ENCODE measurements at regions not wholly inside any gene's neighbourhood (a gene's known extent, or its start where the extent isn't known, plus 50 kb on each side); places are given as distances from the start of the nearest gene placed in this dataset.
"Not testable (repeated sequence)": the region's sequence is repeated elsewhere in the genome, so short reads cannot be mapped to it uniquely, and the experiment has no call there.

DNA sequence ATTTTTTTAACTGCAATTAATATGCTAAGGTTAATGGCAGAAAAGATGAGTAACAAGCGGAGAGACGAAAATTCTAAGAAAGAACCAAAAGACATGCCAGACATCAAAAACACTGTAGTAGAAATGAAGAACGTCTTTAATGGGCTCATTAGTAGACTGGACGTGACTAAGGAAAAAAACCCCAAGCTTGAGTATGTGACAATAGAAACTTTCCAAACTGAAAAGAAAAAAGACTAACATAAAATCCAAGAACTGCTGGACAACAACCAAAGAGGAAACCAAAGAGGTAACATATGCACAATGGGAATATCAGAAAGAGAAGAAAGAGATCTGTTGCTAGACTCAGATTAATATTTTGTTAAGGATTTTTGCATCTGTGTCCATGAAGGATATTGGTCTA lies 94.6 kb upstream of the SETMAR start:
- Histone ChIP-seq H3K9ac (ENCODE audit: low read depth, low read length) (no peak overlapping the region), H3K36me3 (ENCODE audit: control insufficient read depth, insufficient read depth, low read length) (no peaks in the 10 kb centered on the region), H3K4me1 (ENCODE audit: control insufficient read depth, insufficient read depth, low read length) (no peaks in the 10 kb centered on the region), H3K27me3 (ENCODE audit: control insufficient read depth, insufficient read depth, low read length) (no peaks in the 10 kb centered on the region), H3K4me3 (ENCODE audit: low read depth, low read length) (no peak overlapping the region), H3K9me3 (ENCODE audit: control insufficient read depth, insufficient read depth, low read length) (no peaks in the 10 kb centered on the region)

DNA sequence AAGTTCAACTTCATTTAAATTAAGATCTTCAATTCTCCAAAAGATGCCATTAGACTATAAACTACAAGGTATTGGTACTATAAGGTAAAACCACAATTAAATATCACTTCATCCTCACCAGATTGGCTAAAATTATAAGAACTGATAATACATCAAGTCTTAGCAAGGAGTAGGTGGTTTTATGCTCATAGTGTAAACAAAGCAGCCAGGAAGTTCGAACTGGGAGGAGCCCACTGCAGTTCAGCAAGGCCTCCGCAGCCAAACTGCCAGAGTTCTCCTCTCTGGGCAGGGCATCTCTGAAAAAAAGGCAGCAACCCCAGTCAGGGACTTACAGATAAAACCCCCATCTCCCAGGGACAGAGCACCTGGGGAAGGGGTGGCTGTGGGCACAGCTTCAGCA lies 91.6 kb upstream of the SETMAR start:
- H3K36me3 ChIP-seq (ENCODE audit: control insufficient read depth, insufficient read depth, low read length): no peaks in the 10 kb centered on the region
- H3K9me3 ChIP-seq (ENCODE audit: control insufficient read depth, insufficient read depth, low read length): no peaks in the 10 kb centered on the region
- no peaks in the 10 kb centered on the region for H3K4me1 ChIP-seq (ENCODE audit: control insufficient read depth, insufficient read depth, low read length)
- no peak overlapping the region for H3K4me3 ChIP-seq (ENCODE audit: low read depth, low read length)
- H3K27me3 ChIP-seq (ENCODE audit: control insufficient read depth, insufficient read depth, low read length): no peaks in the 10 kb centered on the region
- H3K9ac ChIP-seq (ENCODE audit: low read depth, low read length): no peak overlapping the region

DNA sequence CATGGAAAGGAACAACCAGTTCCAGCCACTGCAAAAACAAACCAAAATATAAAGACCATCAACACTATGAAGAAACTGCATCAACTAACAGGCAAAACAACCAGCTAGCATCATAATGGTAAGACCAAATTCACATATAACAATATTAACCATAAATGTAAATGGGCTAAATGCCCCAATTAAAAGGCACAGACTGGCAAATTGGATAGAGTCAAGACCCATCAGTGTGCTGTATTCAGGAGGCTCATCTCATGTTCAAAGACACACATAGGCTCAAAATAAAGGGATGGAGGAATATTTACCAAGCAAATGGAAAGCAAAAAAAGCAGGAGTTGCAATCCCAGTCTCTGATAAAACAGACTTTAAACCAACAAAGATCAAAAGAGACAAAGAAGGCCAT lies 89.7 kb upstream of the SETMAR start:
- not testable (repeated sequence) for H3K9ac ChIP-seq (ENCODE audit: low read depth, low read length); H3K36me3 ChIP-seq (ENCODE audit: control insufficient read depth, insufficient read depth, low read length); H3K4me1 ChIP-seq (ENCODE audit: control insufficient read depth, insufficient read depth, low read length); H3K4me3 ChIP-seq (ENCODE audit: low read depth, low read length); H3K9me3 ChIP-seq (ENCODE audit: control insufficient read depth, insufficient read depth, low read length); H3K27me3 ChIP-seq (ENCODE audit: control insufficient read depth, insufficient read depth, low read length)

GRCh38 chr3:4216974-4217373 lies 86.2 kb upstream of the SETMAR start:
- not testable (repeated sequence) for H3K4me1 ChIP-seq (ENCODE audit: control insufficient read depth, insufficient read depth, low read length); H3K36me3 ChIP-seq (ENCODE audit: control insufficient read depth, insufficient read depth, low read length); H3K9me3 ChIP-seq (ENCODE audit: control insufficient read depth, insufficient read depth, low read length); H3K27me3 ChIP-seq (ENCODE audit: control insufficient read depth, insufficient read depth, low read length); H3K9ac ChIP-seq (ENCODE audit: low read depth, low read length); H3K4me3 ChIP-seq (ENCODE audit: low read depth, low read length)

GRCh38 chr3:4218456-4219226 lies 84.5 kb upstream of the SETMAR start:
- no peaks in the 10 kb centered on the region for H3K4me1 ChIP-seq (ENCODE audit: control insufficient read depth, insufficient read depth, low read length)
- no peaks in the 10 kb centered on the region for H3K36me3 ChIP-seq (ENCODE audit: control insufficient read depth, insufficient read depth, low read length)
- no peak overlapping the region for H3K4me3 ChIP-seq (ENCODE audit: low read depth, low read length)
- no peaks in the 10 kb centered on the region for H3K9me3 ChIP-seq (ENCODE audit: control insufficient read depth, insufficient read depth, low read length)
- H3K27me3 ChIP-seq (ENCODE audit: control insufficient read depth, insufficient read depth, low read length): no peaks in the 10 kb centered on the region
- H3K9ac ChIP-seq (ENCODE audit: low read depth, low read length): no peak overlapping the region

GRCh38 chr3:4219227-4219568 lies 84.0 kb upstream of the SETMAR start:
- Histone ChIP-seq H3K36me3 (ENCODE audit: control insufficient read depth, insufficient read depth, low read length) (no peaks in the 10 kb centered on the region), H3K27me3 (ENCODE audit: control insufficient read depth, insufficient read depth, low read length) (no peaks in the 10 kb centered on the region), H3K4me3 (ENCODE audit: low read depth, low read length) (no peak overlapping the region), H3K4me1 (ENCODE audit: control insufficient read depth, insufficient read depth, low read length) (no peaks in the 10 kb centered on the region), H3K9me3 (ENCODE audit: control insufficient read depth, insufficient read depth, low read length) (no peaks in the 10 kb centered on the region), H3K9ac (ENCODE audit: low read depth, low read length) (no peak overlapping the region)

- Histone ChIP-seq H3K27me3 (ENCODE audit: control insufficient read depth, insufficient read depth, low read length) (no peaks in the 10 kb centered on the region), H3K4me3 (ENCODE audit: low read depth, low read length) (no peak overlapping the region), H3K4me1 (ENCODE audit: control insufficient read depth, insufficient read depth, low read length) (no peaks in the 10 kb centered on the region), H3K9ac (ENCODE audit: low read depth, low read length) (no peak overlapping the region), H3K9me3 (ENCODE audit: control insufficient read depth, insufficient read depth, low read length) (no peaks in the 10 kb centered on the region), H3K36me3 (ENCODE audit: control insufficient read depth, insufficient read depth, low read length) (no peaks in the 10 kb centered on the region)
These were observed 83.1 kb upstream of the SETMAR start for GRCh38 chr3:4220065-4220464.

- Histone ChIP-seq H3K27me3 (ENCODE audit: control insufficient read depth, insufficient read depth, low read length) (no peaks in the 10 kb centered on the region), H3K4me1 (ENCODE audit: control insufficient read depth, insufficient read depth, low read length) (no peaks in the 10 kb centered on the region), H3K9ac (ENCODE audit: low read depth, low read length) (no peak overlapping the region), H3K4me3 (ENCODE audit: low read depth, low read length) (no peak overlapping the region), H3K36me3 (ENCODE audit: control insufficient read depth, insufficient read depth, low read length) (no peaks in the 10 kb centered on the region), H3K9me3 (ENCODE audit: control insufficient read depth, insufficient read depth, low read length) (no peaks in the 10 kb centered on the region)
These were observed 80.5 kb upstream of the SETMAR start for GRCh38 chr3:4222574-4223175.

- no peak overlapping the region for H3K9ac ChIP-seq (ENCODE audit: low read depth, low read length)
- H3K27me3 ChIP-seq (ENCODE audit: control insufficient read depth, insufficient read depth, low read length): no peaks in the 10 kb centered on the region
- H3K36me3 ChIP-seq (ENCODE audit: control insufficient read depth, insufficient read depth, low read length): no peaks in the 10 kb centered on the region
- H3K4me3 ChIP-seq (ENCODE audit: low read depth, low read length): no peak overlapping the region
- H3K4me1 ChIP-seq (ENCODE audit: control insufficient read depth, insufficient read depth, low read length): no peaks in the 10 kb centered on the region
- no peaks in the 10 kb centered on the region for H3K9me3 ChIP-seq (ENCODE audit: control insufficient read depth, insufficient read depth, low read length)
These were observed 79.4 kb upstream of the SETMAR start for GRCh38 chr3:4223777-4224176.

GRCh38 chr3:4224331-4224730 lies 78.8 kb upstream of the SETMAR start:
- no peaks in the 10 kb centered on the region for H3K9me3 ChIP-seq (ENCODE audit: control insufficient read depth, insufficient read depth, low read length)
- H3K9ac ChIP-seq (ENCODE audit: low read depth, low read length): no peak overlapping the region
- no peak overlapping the region for H3K4me3 ChIP-seq (ENCODE audit: low read depth, low read length)
- H3K4me1 ChIP-seq (ENCODE audit: control insufficient read depth, insufficient read depth, low read length): no peaks in the 10 kb centered on the region
- no peaks in the 10 kb centered on the region for H3K36me3 ChIP-seq (ENCODE audit: control insufficient read depth, insufficient read depth, low read length)
- H3K27me3 ChIP-seq (ENCODE audit: control insufficient read depth, insufficient read depth, low read length): no peaks in the 10 kb centered on the region

DNA sequence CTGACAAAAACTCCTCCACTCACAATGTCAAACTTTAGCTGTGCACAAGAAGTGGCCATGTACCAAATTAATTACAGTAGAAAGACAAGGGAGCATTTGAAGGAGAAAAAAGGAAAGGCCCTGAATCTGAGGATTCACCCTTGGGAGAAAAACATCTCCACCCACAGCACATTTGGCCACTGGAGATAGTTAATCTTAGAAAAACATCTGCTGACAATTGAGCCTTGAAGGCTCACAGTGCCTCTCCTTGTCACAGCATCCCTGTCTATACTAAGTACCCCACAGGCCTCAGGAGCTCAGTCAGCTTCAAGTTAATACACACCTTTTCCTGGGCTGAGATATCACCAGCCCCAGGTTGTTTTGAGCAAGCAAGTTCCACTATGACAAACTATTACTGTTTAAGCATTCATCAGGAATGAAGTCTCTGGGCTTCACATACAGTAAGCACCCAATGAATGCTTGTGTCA lies 78.1 kb upstream of the SETMAR start:
- Histone ChIP-seq H3K9me3 (ENCODE audit: control insufficient read depth, insufficient read depth, low read length) (no peaks in the 10 kb centered on the region), H3K27me3 (ENCODE audit: control insufficient read depth, insufficient read depth, low read length) (peaks cover 1% of the 10 kb centered on the region), H3K4me1 (ENCODE audit: control insufficient read depth, insufficient read depth, low read length) (no peaks in the 10 kb centered on the region), H3K36me3 (ENCODE audit: control insufficient read depth, insufficient read depth, low read length) (no peaks in the 10 kb centered on the region), H3K4me3 (ENCODE audit: low read depth, low read length) (no peak overlapping the region), H3K9ac (ENCODE audit: low read depth, low read length) (no peak overlapping the region)

- no peaks in the 10 kb centered on the region for H3K4me1 ChIP-seq (ENCODE audit: control insufficient read depth, insufficient read depth, low read length)
- H3K27me3 ChIP-seq (ENCODE audit: control insufficient read depth, insufficient read depth, low read length): peaks cover 28% of the 10 kb centered on the region
- no peak overlapping the region for H3K9ac ChIP-seq (ENCODE audit: low read depth, low read length)
- no peaks in the 10 kb centered on the region for H3K36me3 ChIP-seq (ENCODE audit: control insufficient read depth, insufficient read depth, low read length)
- no peaks in the 10 kb centered on the region for H3K9me3 ChIP-seq (ENCODE audit: control insufficient read depth, insufficient read depth, low read length)
- H3K4me3 ChIP-seq (ENCODE audit: low read depth, low read length): no peak overlapping the region
These were observed 74.9 kb upstream of the SETMAR start for GRCh38 chr3:4228295-4228694.

Measured in iPS-15b (cell line).